ENCODE measurements at regions not wholly inside any gene's neighbourhood (a gene's known extent, or its start where the extent isn't known, plus 50 kb on each side); places are given as distances from the start of the nearest gene placed in this dataset.

- TF ChIP-seq, protein P1, sequence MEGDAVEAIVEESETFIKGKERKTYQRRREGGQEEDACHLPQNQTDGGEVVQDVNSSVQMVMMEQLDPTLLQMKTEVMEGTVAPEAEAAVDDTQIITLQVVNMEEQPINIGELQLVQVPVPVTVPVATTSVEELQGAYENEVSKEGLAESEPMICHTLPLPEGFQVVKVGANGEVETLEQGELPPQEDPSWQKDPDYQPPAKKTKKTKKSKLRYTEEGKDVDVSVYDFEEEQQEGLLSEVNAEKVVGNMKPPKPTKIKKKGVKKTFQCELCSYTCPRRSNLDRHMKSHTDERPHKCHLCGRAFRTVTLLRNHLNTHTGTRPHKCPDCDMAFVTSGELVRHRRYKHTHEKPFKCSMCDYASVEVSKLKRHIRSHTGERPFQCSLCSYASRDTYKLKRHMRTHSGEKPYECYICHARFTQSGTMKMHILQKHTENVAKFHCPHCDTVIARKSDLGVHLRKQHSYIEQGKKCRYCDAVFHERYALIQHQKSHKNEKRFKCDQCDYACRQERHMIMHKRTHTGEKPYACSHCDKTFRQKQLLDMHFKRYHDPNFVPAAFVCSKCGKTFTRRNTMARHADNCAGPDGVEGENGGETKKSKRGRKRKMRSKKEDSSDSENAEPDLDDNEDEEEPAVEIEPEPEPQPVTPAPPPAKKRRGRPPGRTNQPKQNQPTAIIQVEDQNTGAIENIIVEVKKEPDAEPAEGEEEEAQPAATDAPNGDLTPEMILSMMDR (IDR thresholded peaks at IDR 0.05; ENCODE audit: low read depth, low read length, poor library complexity, severe bottlenecking): no peak
- no peak for TF ChIP-seq EZH2phosphoT487 (IDR thresholded peaks at IDR 0.05; ENCODE audit: borderline replicate concordance, low read length)
Measured at GRCh38 chr1:25081496-25081895, 150.8 kb downstream of the SYF2 start.

All from DOHH2 (cell line).